Upper lobe of left lung (tissue), 6 donors: ENCODE measurements at regions not wholly inside any gene's neighbourhood (a gene's known extent, or its start where the extent isn't known, plus 50 kb on each side); places are given as distances from the start of the nearest gene placed in this dataset.

Experiments used
- ATAC-seq, 2 donors: fragments of 200-7000 bp; cut with Tn5 transposase; one replicate each; pipeline ENCODE4 v1.9.1; 2022; ENCODE audit warnings: mild to moderate bottlenecking in 2 of 2, moderate library complexity in 2 of 2; ENCODE audit not compliant: low FRiP score in 2 of 2
- DNase-seq, 2 donors: peaks; one replicate each; pipeline ENCODE4 v3.0.0-alpha.2; 2019 to 2020
- H3K27ac ChIP-seq, 4 donors: fragments of 200-600 bp; sonication (generic); one replicate each; pipeline ENCODE4 v1.5.1; 2016 to 2019
- H3K27me3 ChIP-seq, 4 donors: fragments of 200-600 bp; sonication (generic); one replicate each; pipeline ENCODE4 v1.5.1; 2017 to 2019
- H3K36me3 ChIP-seq, 4 donors: fragments of 200-600 bp; sonication (generic); one replicate each; pipeline ENCODE4 v1.5.1; 2016 to 2019
- H3K4me1 ChIP-seq, 4 donors: fragments of 200-600 bp; sonication (generic); one replicate each; pipeline ENCODE4 v1.5.1; 2018 to 2019
- H3K4me3 ChIP-seq, 4 donors: fragments of 200-600 bp; sonication (generic); one replicate each; pipeline ENCODE4 v1.5.1; 2017 to 2019; ENCODE audit warnings: mild to moderate bottlenecking in 2 of 4, moderate library complexity in 1 of 4
- H3K9me3 ChIP-seq, 4 donors: fragments of 200-600 bp; sonication (generic); one replicate each; pipeline ENCODE4 v1.5.1; 2018 to 2019
- CTCF ChIP-seq, 6 experiments: fragments of 450-650 bp in 4 of 6; fragments of 200-600 bp in 2 of 6; sonication (generic) in 2 of 6; IDR thresholded peaks; one replicate each; pipeline ENCODE4 v1.5.1; 2016 to 2019; ENCODE audit warnings: antibody characterized with exemption in 6 of 6
- EP300 ChIP-seq, 4 donors: sonication (generic); formaldehyde crosslinking; IDR thresholded peaks; one replicate each; pipeline ENCODE4 v1.5.1; 2017; ENCODE audit warnings: antibody characterized with exemption in 4 of 4, control low read depth in 2 of 4
- POLR2A ChIP-seq, 4 donors: fragments of 450-650 bp; IDR thresholded peaks; one replicate each; pipeline ENCODE4 v1.5.1; 2016 to 2017; ENCODE audit warnings: antibody characterized with exemption in 4 of 4, mild to moderate bottlenecking in 2 of 4
- POLR2AphosphoS5 ChIP-seq, 2 donors: sonication (generic); formaldehyde crosslinking; IDR thresholded peaks; one replicate each; pipeline ENCODE4 v1.5.1; 2017; ENCODE audit warnings: antibody characterized with exemption in 2 of 2
- WGBS, 2 donors: methylation state at CpG; one replicate each; pipeline ENCODE4 v1.1.5; 2017 to 2018; 5-methylcytosine and 5-hydroxymethylcytosine counted together
- donor health status: DM: no; HTN: no; CAD: no; lungs with moderate emphysema.
- donor health status: DM: no; HTN: yes; CAD: no; lungs with severe emphysema.

- ATAC-seq: no peak
- no peak overlapping the region for H3K27ac ChIP-seq
- H3K4me1 ChIP-seq: no peaks in the 10 kb centered on the region
- H3K4me3 ChIP-seq: no peak overlapping the region
- TF ChIP-seq CTCF (IDR thresholded peaks at IDR 0.05): no peak
- no peak for TF ChIP-seq EP300 (IDR thresholded peaks at IDR 0.05)
- TF ChIP-seq POLR2AphosphoS5 (IDR thresholded peaks at IDR 0.05): no peak
- no peak for TF ChIP-seq POLR2A (IDR thresholded peaks at IDR 0.05)
- H3K27me3 ChIP-seq: no peaks in the 10 kb centered on the region
- H3K36me3 ChIP-seq: no peaks in the 10 kb centered on the region
- no peak for DNase-seq
- WGBS, 2 donors: 85 to 91% methylated on average over 7 of the region's 7 CpGs
- no peaks in the 10 kb centered on the region for H3K9me3 ChIP-seq
These were observed 504.9 kb downstream of the FGF9 start for GRCh38 chr13:22175815-22176214.

GRCh38 chr13:22176968-22177520, 506.2 kb downstream of the FGF9 start:
- Histone ChIP-seq H3K9me3 (no peaks in the 10 kb centered on the region), H3K36me3 (no peaks in the 10 kb centered on the region), H3K27ac (no peak overlapping the region), H3K4me3 (no peak overlapping the region), H3K27me3 (no peaks in the 10 kb centered on the region), H3K4me1 (no peaks in the 10 kb centered on the region)
- no peak for ATAC-seq
- DNase-seq: no peak
- no peak for TF ChIP-seq CTCF (IDR thresholded peaks at IDR 0.05)
- TF ChIP-seq POLR2AphosphoS5 (IDR thresholded peaks at IDR 0.05): no peak
- TF ChIP-seq EP300 (IDR thresholded peaks at IDR 0.05): no peak
- TF ChIP-seq POLR2A (IDR thresholded peaks at IDR 0.05): no peak
- 69% methylated on average over 4 of the region's 4 CpGs for whole genome bisulfite sequencing, 2 donors

- Histone ChIP-seq H3K27me3 (no peaks in the 10 kb centered on the region), H3K36me3 (no peaks in the 10 kb centered on the region)
These were observed 508.0 kb downstream of the FGF9 start for GRCh38 chr13:22178878-22179277.

GRCh38 chr13:22187329-22187728, 516.5 kb downstream of the FGF9 start:
- ATAC-seq (no peak), DNase-seq (no peak)
- WGBS, 2 donors: 63 to 68% methylated on average over 2 of the region's 2 CpGs
- no peaks in the 10 kb centered on the region for H3K36me3 ChIP-seq
- no peaks in the 10 kb centered on the region for H3K27me3 ChIP-seq
- no peak for TF ChIP-seq POLR2AphosphoS5 (IDR thresholded peaks at IDR 0.05)
- TF ChIP-seq EP300 (IDR thresholded peaks at IDR 0.05): no peak
- no peaks in the 10 kb centered on the region for H3K4me1 ChIP-seq
- H3K9me3 ChIP-seq: no peaks in the 10 kb centered on the region
- no peak overlapping the region for H3K4me3 ChIP-seq
- no peak overlapping the region for H3K27ac ChIP-seq

More at GRCh38 chr13:22178878-22179277, 508.0 kb downstream of the FGF9 start:
- H3K4me3 ChIP-seq: no peak overlapping the region
- H3K9me3 ChIP-seq: no peaks in the 10 kb centered on the region
- 83 to 86% methylated on average over 2 of the region's 2 CpGs for WGBS, 2 donors
- ATAC-seq (no peak), DNase-seq (no peak)
- TF ChIP-seq EP300 (IDR thresholded peaks at IDR 0.05): no peak
- TF ChIP-seq POLR2A (IDR thresholded peaks at IDR 0.05): no peak
- no peak for TF ChIP-seq POLR2AphosphoS5 (IDR thresholded peaks at IDR 0.05)
- no peak for TF ChIP-seq CTCF (IDR thresholded peaks at IDR 0.05)
- H3K4me1 ChIP-seq: no peaks in the 10 kb centered on the region
- no peak overlapping the region for H3K27ac ChIP-seq

DNA sequence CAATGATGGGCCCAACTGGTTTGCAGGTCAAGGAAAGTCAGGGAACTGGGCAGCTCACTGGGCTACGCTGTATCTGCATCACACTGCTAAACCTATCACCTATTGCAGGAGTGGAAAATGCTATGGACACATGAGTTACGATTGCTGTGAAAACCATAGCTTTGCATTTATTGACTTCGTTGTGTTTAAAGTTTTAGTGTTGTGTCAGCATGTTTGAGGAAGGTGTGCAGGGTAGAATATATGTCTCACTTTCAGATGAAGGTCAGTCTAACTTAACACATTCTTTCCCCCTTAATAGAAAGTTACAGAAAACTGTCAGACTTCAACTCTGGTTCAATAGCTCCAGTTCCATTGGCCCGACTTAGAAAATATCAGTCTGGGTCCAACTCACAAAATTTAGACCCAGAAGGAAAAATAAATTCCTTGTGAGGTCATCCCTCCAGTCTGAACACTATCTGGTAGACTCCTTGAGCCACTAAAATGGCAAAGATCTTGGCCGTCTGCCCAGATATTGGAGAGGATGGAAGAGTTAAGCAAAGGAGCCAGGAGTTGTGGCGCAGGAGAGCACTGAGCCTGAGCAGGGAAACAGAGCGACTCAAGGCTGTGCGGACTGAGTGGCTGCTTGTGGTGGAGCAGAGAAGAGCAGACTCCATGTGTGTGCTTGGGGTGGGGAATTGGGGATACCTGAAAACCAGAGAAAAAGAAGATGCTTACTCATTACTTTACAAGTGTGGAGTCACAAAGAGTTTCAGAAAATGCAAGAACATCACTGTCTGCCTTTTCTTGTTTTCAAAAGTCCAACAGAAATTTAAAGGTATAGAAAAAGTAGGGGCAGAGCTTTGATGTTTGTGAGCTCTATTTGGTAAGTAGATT, 518.5 kb downstream of the FGF9 start:
- Histone ChIP-seq H3K4me3 (no peak overlapping the region), H3K27me3 (no peaks in the 10 kb centered on the region), H3K27ac (no peak overlapping the region), H3K36me3 (no peaks in the 10 kb centered on the region), H3K4me1 (no peaks in the 10 kb centered on the region), H3K9me3 (no peaks in the 10 kb centered on the region)
- ATAC-seq (peak in 1 of 2 donors; percentile 46), DNase-seq (no peak)
- no peak for TF ChIP-seq POLR2A (IDR thresholded peaks at IDR 0.05)
- TF ChIP-seq POLR2AphosphoS5 (IDR thresholded peaks at IDR 0.05): no peak
- TF ChIP-seq EP300 (IDR thresholded peaks at IDR 0.05): no peak
- no peak for TF ChIP-seq CTCF (IDR thresholded peaks at IDR 0.05)
- WGBS, 2 donors: 74 to 84% methylated on average over 8 of the region's 8 CpGs
